Astrocyte of the spinal cord (primary cell): ENCODE measurements at regions not wholly inside any gene's neighbourhood (a gene's known extent, or its start where the extent isn't known, plus 50 kb on each side); places are given as distances from the start of the nearest gene placed in this dataset.

ENCODE experiments used
- DNase-seq: peaks from one replicate; pipeline ENCODE4 v3.0.0; 2011; ENCODE audit warnings: low read depth, low spot score
- H3K4me3 ChIP-seq: 2 replicates; pipeline ENCODE4 v1.5.1; 2011; ENCODE audit warnings: low read depth, mild to moderate bottlenecking, low read length, moderate library complexity
- in situ Hi-C: cut with HindIII; loops from 2 replicates; pipeline ENCODE4 v1.10.0; 2017; ENCODE audit warnings: low sequenced_read_pairs
- TF ChIP-seq, protein P1 (sequence below): IDR thresholded peaks from 2 replicates; pipeline ENCODE4 v1.5.1; 2012; ENCODE audit warnings: low read depth, mild to moderate bottlenecking, low read length, inconsistent platforms

DNA sequence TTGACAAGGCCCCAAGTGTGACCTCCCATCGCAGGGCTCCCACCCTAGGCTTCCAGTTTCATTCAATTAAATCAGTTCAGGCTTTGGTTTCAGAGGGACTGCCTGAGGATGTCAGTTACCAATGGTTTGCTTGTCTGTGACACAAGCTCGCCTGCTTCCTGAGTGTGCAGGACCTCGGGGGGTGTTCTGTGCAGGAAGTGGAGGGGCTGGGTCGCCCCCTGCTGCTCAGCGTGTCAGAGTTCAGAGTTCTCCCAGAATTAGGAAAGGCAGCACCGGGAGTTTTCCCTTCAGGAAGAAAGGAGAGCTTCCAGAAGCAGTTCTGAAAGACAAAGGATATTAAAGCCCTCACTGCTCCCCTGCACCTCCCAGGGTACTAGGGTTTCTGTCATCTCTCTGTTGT is 50.8 kb upstream of the TGM3 start:
- in situ Hi-C loops = no loop called here
- TF ChIP-seq, protein P1, sequence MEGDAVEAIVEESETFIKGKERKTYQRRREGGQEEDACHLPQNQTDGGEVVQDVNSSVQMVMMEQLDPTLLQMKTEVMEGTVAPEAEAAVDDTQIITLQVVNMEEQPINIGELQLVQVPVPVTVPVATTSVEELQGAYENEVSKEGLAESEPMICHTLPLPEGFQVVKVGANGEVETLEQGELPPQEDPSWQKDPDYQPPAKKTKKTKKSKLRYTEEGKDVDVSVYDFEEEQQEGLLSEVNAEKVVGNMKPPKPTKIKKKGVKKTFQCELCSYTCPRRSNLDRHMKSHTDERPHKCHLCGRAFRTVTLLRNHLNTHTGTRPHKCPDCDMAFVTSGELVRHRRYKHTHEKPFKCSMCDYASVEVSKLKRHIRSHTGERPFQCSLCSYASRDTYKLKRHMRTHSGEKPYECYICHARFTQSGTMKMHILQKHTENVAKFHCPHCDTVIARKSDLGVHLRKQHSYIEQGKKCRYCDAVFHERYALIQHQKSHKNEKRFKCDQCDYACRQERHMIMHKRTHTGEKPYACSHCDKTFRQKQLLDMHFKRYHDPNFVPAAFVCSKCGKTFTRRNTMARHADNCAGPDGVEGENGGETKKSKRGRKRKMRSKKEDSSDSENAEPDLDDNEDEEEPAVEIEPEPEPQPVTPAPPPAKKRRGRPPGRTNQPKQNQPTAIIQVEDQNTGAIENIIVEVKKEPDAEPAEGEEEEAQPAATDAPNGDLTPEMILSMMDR = no peak
- no peak for DNase-seq
- H3K4me3 ChIP-seq = no peak overlapping the region

DNA sequence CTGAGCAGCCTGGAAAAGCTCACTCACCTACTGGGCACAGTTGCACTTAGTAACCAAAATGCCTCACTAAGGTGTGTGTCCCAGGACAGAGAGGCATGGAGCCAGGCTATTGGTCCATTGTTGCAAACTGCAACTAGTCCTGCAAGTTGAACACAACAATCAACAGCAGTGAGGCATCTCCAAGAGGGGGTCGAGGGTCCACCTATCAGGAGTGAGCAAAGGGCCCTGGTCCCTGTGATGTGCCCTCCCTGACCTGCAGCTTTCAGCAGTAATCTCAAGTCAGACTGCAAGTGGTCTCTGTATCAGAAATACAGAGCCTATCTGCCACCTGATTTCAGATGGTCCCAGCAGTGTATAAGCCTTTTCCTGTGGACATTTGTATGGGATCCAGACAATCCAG is 50.2 kb upstream of the TGM3 start:
- TF ChIP-seq, protein P1 = no peak
- no peak for DNase-seq
- in situ Hi-C loops = no loop called here
- no peak overlapping the region for H3K4me3 ChIP-seq
